Cardiac septum (tissue), 1 donor: ENCODE measurements at regions not wholly inside any gene's neighbourhood (a gene's known extent, or its start where the extent isn't known, plus 50 kb on each side); places are given as distances from the start of the nearest gene placed in this dataset.

Source experiments
- DNase-seq: peaks from one replicate; pipeline ENCODE4 v3.0.0-alpha.2; 2020; ENCODE audit warnings: low spot score
- intact Hi-C: fragments of 100-400 bp; cut with DNase I; formaldehyde crosslinking; loops from one replicate; pipeline ENCODE4 v1.14.0; 2022
- donor health status: DM: no; HTN: no; CAD: no.

DNA sequence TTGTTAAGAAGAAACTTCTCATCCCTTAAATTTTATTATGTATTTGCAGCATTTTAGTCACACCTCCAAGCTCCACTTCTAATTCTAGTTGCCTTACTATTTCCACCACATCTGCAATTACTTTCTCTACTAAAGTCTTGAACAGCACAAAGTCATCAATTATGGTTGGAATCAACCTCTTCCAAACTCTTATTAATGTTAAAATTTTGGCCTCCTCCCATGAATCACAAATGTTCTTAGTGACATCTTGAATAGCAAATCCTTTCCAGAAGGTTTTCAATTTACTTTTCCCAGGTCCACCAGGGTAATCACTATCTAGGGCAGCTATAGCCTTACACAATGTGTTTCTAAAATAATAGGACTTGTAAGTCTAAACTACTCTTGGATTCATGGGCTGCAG lies 126.3 kb upstream of the POM121L12 start:
- intact Hi-C loops: no loop called here
- DNase-seq: no peak

DNA sequence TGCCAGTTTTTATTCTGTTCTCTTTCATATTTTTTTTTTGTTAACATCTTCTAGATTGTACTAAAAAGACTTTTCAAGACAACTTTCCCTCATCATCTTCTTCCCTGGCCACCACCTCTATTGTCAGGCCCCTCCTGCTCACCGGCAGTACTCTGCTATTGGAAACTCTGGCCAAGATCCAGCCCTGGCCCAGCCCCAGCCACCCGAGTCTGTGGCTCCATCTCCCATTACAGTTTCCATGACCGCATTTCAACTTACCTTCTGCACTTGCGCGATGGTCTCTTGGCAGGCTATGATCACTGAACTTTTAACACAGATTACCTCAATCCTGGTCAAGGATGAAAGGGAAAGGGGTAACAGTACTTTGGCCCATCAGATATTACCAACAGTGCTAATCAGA lies 137.7 kb upstream of the POM121L12 start:
- DNase-seq: no peak
- intact Hi-C loops: no loop called here

DNA sequence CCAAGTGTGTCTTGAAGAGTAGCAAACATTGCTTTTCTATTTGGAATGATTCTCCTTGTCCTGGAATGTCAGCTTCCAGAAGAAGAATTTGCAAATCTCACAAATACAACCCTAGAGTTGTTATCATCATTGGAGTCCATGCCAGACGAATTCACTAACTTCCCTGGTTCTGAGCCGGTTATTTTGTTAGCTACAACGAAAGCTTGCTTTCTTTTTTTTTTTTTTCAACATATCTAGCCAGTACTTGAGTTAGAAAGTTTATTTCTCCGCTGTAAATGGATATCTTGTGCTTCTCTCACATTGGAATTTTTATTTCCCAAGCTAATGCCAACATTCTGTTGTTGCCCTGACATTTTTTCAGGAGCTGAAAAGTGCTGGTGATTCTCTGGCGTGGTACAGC lies 138.1 kb upstream of the POM121L12 start:
- intact Hi-C loops: no loop called here
- DNase-seq: no peak

DNA sequence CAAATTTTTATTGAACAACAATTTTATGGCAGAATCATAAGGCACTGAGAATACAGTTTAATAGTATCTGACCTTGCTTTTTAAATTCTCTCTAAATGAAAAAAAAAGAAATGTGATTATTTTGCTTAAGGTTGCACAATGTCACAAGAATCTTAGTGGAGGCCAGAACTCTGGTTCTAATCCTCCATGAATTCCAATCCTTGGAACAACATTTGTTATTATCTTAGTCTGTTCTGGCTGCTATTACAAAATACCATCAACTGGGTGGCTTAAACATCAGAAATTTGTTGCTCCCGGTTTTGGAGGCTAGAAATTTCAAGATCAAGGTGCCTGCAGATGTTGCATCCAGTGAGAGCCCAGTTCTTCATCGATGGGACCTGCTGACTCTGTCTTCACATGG lies 158.2 kb upstream of the POM121L12 start:
- DNase-seq: no peak
- intact Hi-C loops: no loop called here

DNA sequence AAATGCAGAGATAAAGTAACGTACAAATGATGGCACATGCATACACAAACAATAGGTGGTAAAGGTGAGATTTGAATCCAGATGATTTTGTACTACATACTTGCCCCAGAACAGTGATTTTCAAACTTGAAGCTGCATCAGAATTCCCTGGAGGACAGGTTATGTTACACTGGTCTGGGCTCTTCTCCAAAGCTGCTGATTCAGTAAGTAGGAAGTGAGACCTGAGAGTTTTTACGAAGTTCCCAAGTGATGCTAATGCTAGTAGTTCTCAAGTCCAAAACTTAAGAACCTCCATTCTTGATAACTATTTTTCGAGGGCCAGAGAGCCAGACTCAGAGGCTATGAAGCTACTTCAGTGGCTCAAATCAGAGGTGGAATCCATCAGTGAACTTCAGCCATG lies 159.0 kb upstream of the POM121L12 start:
- intact Hi-C loops: no loop called here
- no peak for DNase-seq

DNA sequence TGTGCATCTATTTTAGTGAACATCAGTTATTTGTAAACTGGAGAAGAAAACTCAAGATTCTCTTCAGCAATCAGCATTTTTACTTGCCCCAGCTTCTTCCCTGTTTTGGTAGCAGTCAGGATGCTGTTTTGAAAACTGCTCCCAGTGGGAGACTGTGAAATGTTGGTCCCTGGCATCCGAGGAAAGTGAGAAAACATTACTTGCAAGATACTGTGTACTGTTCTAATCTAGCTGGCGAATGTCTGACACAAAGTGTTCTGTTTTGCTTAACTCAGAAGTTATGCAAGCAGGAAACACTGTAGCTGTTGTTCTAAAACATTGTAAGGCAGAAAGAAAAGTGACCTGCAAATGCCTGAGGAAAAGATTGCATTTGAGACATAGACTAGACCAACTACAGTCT lies 171.8 kb upstream of the POM121L12 start:
- intact Hi-C loops: no loop called here

DNA sequence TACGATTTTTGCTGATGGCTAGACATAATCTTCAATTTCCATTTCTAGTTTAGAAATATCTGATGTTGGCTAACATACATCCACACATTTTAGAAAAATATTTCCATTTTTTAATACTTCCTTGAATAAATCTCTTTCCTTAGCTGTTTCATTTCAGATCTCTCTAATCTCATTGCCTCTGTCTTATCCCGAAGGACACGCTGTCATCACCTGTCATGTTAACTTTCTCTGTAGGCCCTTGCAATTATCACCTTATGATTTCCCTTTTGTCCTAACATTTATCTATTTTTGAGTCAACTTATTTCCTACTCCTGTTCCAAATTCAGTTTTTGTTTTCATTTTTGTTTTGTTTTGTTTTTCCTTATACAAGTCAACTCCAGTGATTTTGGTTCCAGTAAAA lies 173.1 kb upstream of the POM121L12 start:
- no peak for DNase-seq
- intact Hi-C loops: no loop called here

More for the DNA sequence above, 171.8 kb upstream of the POM121L12 start:
- DNase-seq: no peak

DNA sequence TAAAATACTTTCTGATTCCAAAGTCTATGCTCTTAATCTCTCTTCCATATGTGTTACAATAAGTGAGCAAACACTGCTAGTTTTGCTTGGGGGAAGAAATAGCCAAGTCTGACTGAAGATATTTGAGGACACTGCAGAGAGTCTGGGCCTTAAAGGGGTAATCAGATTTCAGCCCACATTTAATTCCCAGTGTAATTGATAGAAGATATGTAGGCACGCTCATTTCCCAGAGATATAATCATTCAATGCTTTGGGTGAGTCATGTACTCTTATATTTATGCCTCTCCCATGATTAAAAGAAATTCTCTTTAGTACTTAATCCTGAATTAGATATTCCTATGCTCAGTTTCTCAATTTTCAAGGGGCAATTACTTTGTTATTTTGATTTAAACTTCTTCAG lies 178.1 kb upstream of the POM121L12 start:
- intact Hi-C loops: no loop called here
- DNase-seq: no peak

DNA sequence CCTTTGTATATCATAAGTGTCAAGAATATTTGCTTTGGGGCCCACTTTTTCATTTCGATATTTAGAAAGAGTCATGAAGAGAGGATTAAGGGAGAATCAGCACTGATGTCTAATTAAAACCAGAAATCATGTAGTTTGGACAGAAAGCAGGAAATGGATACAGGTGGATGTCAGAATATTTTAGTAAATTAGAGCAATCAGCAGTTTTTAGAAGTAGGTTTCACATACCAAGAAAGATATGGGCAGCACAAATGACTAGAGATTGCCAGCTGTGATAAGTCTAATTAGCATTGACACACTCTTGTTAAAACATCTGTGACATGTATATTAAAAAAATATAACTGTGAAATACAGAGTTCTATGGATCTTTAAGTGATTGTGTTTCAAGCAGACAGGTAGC lies 180.8 kb upstream of the POM121L12 start:
- DNase-seq: no peak
- intact Hi-C loops: no loop called here

DNA sequence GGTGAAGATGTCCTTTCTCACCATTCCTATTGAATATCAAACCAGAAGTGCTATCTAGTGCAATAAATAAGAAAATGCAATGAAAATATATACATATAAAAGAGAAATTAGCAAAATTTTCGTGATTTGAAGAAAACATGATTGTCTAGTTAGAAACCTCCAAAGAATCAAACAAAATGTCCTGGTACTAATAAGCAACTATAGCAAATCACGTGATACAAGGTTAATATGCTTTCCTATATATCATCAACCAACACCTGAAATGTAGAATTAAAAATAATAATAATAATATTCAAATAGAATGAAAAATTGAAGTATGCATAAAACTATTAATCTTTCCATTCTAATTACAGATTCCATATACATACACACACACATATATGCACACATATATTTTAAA lies 183.9 kb upstream of the POM121L12 start:
- no peak for DNase-seq
- intact Hi-C loops: no loop called here

DNA sequence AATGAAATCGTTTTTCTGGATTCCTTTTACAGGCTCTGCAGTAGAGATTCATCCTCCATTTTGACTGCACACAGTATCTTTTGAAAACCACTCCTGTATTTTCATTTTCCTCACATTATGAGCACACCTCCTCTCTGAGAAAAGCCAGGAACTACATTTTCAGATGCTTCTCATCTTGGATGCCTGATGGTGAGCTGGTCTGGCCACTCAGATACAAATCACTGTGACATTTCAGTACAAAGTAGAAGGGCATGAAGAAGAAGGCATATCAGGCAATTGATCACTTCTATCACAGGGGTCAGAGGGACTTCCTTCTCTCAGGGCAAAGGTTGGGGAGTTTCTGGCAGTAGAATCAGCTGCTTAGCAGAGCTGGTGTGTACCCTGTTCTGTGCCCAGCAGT lies 192.0 kb upstream of the POM121L12 start:
- no peak for DNase-seq
- intact Hi-C loops: no loop called here

DNA sequence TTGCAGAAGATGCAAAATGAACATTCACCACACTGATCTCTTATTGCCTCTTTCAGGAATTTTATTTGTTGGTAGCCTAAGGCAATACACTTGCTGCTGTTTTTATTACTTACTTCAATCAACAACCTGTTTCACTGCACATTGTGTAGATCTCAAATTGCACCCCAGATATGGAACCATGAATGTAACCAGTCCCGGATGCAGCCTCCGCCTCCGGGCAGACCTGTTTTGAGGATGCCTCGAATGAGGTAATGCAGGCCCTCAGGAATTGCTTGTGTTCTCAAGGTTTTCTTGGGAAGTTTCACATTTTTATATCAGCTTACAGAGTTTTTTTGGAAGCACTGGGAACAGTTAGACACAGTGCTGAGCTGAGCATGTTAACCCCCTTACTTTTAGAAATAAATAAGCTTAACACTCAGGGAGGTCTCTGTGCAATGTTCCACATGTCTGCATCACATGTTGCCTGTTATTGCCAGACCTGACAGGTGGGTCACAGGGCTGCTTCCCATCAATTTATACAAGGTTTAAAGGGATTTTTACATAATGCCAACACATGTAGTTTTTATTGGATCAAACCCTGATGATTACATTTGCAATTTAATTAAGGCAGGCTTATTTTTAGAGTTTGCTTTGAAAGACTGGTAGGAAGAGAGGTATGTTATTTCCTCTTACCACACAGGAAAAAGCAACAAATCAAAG lies 193.1 kb upstream of the POM121L12 start:
- intact Hi-C loops: no loop called here
- DNase-seq: no peak

DNA sequence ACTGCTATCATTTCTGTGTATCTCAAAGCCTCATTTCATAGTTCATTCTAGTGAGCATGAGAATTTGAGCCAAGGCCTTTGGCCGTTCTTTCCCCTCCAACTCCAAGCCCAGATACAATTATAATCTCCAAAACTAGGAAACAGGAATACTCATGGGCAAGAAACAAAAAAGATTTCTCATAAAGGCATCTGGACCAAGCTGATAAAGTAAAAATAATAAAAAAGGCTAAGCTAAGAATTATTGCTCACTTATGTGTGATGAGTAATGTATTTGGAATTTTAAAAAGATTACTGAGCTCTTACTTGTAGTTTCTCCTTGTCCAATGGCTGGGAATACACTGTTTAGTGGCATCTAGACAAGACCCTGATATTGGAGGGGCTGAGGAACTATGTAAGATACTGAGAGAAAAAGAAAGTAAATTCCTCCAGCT lies 196.4 kb upstream of the POM121L12 start:
- intact Hi-C loops: no loop called here
- DNase-seq: no peak

DNA sequence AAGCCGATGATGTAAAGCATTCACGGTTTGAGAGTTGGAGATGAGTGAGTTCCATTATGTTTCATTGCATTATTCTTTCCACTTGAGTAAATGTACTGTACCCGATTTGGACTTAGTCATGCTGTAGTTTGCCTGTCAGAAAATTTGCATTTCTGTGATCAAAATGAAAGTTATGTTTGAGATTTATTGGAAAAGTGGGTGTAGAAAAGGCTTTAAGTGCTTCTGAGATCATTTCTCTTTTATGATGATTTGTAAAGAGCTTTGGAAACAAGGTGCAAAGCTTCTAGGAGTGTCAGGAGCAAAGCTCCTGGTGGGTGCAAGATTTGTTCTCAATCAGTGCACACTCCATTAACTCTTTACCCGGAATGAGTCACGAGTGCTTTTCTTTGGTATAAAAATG lies 204.1 kb upstream of the POM121L12 start:
- DNase-seq: no peak
- intact Hi-C loops: no loop called here

DNA sequence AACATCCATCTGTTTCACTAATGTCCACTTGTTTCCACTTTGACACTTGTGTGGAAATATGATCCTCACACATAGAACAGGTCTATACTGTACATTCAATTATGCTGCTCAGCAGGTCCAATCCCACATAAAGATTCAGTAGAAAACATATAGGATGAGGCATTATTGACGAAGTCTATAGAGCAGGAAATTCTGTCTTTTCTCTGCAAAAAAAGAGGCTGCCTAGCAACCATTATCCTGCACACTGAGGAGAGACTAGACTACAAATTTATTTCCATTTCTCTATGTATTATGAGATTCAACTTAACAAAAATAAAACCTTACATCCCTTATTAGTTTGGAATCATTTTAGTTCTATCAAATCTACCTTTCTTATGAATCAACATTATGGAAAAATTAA lies 204.6 kb upstream of the POM121L12 start:
- intact Hi-C loops: no loop called here
- DNase-seq: no peak

DNA sequence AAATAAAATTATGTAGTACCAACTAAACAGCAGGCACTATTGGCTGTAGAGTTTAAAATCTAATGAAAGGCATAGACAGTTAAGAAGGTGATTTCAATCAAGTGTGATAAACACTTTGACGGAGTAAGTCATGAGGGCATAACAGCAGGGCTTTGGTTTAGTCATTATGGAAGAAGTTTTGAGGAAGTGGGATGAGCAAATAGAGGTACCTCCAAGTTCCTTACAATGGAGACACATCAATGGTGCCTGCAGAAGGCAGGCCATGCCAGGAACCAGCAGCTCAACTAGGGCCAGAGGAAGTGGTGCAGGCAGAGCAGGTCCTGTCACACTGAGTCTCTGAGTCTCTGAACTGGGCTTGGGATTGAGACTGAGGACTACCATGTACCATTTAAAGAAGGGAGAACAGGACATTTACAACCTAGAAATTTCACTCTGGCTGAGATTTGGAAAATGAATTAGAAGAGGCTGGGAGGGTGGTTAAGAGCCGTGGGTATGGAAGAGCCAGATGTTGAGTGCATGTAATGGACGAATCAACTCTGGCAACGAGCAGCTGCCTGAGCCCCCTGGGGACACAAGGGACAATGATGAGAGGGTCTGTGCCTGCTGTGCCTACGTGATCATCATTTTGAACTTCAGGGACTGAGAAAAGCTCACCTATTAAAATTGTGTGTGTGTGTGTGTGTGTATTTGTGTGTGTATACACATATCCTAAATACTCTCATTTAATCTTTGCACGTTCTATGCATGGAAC lies 208.7 kb upstream of the POM121L12 start:
- no peak for DNase-seq
- intact Hi-C loops: no loop called here

DNA sequence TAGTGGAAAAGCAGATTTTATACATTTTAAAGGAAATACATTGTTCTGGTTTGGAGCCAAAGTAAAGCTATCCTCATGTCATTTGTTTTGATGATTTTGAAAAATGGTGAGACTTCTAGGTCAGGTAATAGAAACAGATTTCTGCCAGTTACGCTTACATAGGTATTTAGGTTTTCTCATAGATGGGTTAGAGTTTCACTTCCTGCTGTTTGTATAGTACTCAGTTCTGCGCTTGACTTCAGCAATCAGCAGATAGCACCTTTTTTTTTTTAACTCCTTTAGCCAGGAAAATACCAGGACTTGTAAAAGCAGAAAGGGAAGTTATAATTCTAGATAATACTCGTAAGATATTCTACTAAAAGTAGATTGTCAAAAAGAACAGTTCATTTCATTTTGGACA lies 209.8 kb upstream of the POM121L12 start:
- intact Hi-C loops: no loop called here
- no peak for DNase-seq

DNA sequence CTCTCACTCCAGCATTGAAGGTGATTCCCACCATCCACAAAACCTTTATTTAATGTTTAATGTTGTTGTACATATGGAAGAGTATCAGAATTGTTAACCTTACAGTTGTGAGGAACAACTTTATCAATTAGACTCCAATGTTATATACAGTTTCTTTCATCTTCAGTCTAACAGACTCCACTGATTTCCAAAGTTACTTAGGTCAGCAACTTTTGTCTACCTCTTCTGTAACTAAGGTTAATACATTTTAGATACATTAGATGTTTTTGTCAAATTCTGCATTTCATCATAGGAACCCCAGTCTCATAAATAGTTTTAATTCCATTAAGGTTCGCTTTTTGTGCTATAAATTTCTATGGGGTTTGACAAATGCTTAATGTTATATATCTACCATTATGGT lies 223.9 kb upstream of the POM121L12 start:
- intact Hi-C loops: no loop called here
- no peak for DNase-seq

DNA sequence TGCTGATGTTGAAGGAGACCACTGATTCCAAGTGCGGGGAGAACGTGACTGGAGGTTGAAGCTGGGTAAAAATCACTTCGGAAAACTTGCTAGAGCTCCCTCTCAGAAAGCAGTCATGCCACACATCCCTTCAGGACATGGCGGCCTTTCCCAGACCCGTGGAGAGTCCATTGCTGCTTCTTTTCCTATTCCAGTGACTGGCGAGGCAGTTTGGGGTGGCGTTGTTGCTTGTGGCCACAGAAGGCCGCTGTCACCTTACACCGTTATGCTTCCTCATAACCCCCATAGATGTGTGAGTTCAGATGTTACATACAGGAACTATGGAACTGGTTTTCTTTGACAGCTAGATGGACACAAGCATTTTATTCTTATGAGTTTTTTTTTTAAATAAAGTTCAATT lies 235.6 kb upstream of the POM121L12 start:
- intact Hi-C loops: no loop called here
- DNase-seq: no peak

DNA sequence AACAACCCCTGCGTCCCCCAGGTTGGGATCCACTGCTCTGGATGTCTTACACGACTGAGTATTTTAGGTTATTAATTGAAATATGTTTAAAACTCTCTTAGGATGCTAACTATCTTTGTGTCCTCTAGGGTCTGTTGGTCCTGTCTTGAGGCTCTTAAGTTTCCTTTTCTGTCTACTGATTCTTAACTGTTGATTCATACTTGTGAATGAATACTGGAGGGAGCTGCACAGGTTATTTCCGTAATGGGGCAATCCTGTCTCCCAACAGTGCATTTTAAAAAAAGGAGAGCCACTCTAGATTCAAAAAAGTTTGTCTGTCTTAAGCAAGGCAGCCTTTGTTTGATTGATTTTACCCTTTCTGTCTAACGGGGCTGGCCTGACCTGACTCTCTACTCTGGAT lies 237.6 kb upstream of the POM121L12 start:
- no peak for DNase-seq
- intact Hi-C loops: no loop called here

DNA sequence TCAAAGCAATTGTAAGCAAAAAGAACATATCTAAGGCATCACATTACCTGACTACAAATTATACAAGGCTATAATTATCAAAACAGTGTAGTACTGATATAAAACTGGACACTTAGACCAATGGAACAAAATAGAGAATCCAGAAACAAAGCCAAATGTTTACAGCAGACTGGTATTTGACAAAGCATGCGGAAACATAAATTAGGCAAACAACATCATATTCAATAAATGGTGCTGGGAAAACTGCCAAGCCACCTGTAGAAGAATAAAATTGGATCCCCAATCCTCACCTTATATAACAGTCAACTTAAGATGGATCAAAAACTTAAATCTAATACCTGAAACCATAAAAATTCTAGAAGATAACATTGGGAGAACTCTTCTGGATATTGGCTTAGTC lies 240.8 kb upstream of the POM121L12 start:
- no peak for DNase-seq
- intact Hi-C loops: no loop called here
